Astrocyte (in vitro differentiated cells and primary cell): ENCODE measurements at regions not wholly inside any gene's neighbourhood (a gene's known extent, or its start where the extent isn't known, plus 50 kb on each side); places are given as distances from the start of the nearest gene placed in this dataset.

Source experiments
- EZH2 ChIP-seq: IDR thresholded peaks from 2 replicates; pipeline ENCODE4 v1.6.1; 2012; ENCODE audit warnings: mild to moderate bottlenecking, low read length, inconsistent platforms; ENCODE audit not compliant: insufficient read depth
- TF ChIP-seq, protein P1 (sequence below): IDR thresholded peaks from 2 replicates; pipeline ENCODE4 v1.5.1; 2011; ENCODE audit warnings: low read depth, mild to moderate bottlenecking, inconsistent platforms, low read length, moderate library complexity; ENCODE audit not compliant: insufficient read depth

DNA sequence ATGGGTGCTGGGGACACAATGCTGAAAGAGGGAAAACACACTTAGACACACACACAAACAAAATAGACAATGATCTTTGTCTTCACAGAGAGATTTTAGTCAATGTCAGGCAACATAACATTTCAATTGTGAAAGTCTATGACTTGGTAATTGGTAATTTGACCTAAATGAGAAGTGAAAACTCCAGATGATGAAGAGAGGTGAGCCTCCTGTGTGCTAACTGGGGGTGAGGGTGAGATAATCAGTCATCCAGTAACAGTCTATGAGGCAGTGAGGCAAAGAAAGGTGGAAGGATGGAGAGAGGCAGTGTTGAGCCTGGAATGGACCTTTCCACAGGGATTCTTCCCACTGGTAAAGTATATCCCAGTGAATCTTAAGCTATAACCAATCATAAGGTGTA lies 744.2 kb downstream of the MAFB start:
- TF ChIP-seq, protein P1, sequence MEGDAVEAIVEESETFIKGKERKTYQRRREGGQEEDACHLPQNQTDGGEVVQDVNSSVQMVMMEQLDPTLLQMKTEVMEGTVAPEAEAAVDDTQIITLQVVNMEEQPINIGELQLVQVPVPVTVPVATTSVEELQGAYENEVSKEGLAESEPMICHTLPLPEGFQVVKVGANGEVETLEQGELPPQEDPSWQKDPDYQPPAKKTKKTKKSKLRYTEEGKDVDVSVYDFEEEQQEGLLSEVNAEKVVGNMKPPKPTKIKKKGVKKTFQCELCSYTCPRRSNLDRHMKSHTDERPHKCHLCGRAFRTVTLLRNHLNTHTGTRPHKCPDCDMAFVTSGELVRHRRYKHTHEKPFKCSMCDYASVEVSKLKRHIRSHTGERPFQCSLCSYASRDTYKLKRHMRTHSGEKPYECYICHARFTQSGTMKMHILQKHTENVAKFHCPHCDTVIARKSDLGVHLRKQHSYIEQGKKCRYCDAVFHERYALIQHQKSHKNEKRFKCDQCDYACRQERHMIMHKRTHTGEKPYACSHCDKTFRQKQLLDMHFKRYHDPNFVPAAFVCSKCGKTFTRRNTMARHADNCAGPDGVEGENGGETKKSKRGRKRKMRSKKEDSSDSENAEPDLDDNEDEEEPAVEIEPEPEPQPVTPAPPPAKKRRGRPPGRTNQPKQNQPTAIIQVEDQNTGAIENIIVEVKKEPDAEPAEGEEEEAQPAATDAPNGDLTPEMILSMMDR = no peak
- no peak for TF ChIP-seq EZH2
